ENCODE measurements at regions not wholly inside any gene's neighbourhood (a gene's known extent, or its start where the extent isn't known, plus 50 kb on each side); places are given as distances from the start of the nearest gene placed in this dataset.

- no peak for TF ChIP-seq CTCF (conservative IDR thresholded peaks at IDR 0.05; ENCODE audit: low read length)
- TF ChIP-seq EZH2phosphoT487 (IDR thresholded peaks at IDR 0.05; ENCODE audit: borderline replicate concordance, low read depth, low read length): no peak
These were observed 295.9 kb upstream of the DCN start for GRCh38 chr12:91478500-91478899.
